ENCODE measurements at regions not wholly inside any gene's neighbourhood (a gene's known extent, or its start where the extent isn't known, plus 50 kb on each side); places are given as distances from the start of the nearest gene placed in this dataset.

DNA sequence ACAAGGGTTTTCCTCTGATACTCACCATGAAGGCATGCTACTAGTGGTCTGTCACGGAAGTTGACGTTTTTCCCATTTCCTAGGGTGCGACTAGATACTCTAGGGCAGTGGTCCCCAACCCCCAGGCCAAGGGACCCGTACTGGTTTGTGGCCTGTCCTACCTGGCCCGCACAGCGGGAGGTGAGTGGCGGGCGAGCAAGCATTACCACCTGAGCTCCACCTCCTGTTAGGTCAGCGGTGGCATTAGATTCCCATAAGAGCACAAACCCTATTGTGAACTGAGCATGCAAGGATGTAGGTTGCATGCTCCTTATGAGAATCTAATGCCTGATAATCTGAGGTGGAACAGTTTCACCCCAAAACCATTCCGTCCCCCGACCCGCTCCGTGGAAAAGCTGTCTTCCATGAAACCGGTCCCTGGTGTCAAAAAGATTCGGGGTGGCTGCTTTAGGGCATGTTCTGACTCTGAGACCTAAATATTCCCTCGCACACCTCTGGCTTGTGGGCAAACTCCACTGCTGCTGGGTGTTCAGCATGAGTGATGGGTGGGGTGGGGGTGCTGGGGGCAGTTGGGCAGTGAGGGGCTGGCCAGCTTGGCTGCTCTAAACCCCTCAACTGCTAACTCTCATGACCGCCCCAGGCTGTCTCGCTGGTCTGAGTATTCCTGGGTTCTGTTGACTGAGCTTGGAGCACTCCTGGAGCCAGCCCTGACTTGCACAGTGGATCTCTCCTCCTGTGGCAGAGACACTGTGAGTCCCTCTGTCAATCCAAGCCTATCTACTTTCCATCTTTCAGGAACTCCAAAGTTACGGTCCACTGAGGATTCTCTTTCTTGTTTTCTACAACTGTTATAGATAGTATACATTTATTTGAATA is 78.3 kb upstream of the NEK6 start:
- TF ChIP-seq POLR2A (IDR thresholded peaks at IDR 0.05), result no peak
- no peak for TF ChIP-seq CTCF (IDR thresholded peaks at IDR 0.05)
